ENCODE measurements at regions not wholly inside any gene's neighbourhood (a gene's known extent, or its start where the extent isn't known, plus 50 kb on each side); places are given as distances from the start of the nearest gene placed in this dataset.

DNA sequence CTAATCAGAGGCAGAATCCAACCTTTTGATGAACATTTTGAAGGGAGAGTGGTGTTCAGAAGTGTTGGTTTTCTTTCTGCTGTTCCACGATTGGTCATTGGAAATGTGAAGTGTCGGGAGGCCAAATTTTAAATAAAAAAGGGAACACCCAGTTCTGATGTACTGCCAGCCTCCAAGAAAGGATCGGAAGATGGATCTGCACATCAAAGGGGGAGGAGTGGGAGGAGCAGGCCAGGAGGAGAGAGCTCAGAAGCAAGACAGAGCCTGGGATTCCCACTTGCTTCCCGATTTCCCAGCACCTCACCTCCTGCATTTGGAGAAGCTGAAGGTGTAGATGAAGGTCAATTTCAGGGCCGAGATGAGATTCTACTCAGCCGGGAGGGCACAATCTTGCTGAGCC is 55.9 kb upstream of the NAA20 start (continued):
- no peak for TF ChIP-seq ZNF398 (tag by site-specific recombination; IDR thresholded peaks at IDR 0.05)
- TF ChIP-seq ZNF311 (tag by site-specific recombination; IDR thresholded peaks at IDR 0.05; ENCODE audit: borderline replicate concordance): no peak
- no peak for TF ChIP-seq ZNF585B (tag by site-specific recombination; IDR thresholded peaks at IDR 0.05)
- TF ChIP-seq, protein P1, sequence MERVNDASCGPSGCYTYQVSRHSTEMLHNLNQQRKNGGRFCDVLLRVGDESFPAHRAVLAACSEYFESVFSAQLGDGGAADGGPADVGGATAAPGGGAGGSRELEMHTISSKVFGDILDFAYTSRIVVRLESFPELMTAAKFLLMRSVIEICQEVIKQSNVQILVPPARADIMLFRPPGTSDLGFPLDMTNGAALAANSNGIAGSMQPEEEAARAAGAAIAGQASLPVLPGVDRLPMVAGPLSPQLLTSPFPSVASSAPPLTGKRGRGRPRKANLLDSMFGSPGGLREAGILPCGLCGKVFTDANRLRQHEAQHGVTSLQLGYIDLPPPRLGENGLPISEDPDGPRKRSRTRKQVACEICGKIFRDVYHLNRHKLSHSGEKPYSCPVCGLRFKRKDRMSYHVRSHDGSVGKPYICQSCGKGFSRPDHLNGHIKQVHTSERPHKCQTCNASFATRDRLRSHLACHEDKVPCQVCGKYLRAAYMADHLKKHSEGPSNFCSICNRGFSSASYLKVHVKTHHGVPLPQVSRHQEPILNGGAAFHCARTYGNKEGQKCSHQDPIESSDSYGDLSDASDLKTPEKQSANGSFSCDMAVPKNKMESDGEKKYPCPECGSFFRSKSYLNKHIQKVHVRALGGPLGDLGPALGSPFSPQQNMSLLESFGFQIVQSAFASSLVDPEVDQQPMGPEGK (tag by site-specific recombination; IDR thresholded peaks at IDR 0.05): no peak
- TF ChIP-seq ZNF514 (tag by site-specific recombination; IDR thresholded peaks at IDR 0.05): no peak
- TF ChIP-seq ZBTB17 (tag by site-specific recombination; IDR thresholded peaks at IDR 0.05): no peak
- no peak for TF ChIP-seq ZNF837 (tag by site-specific recombination; IDR thresholded peaks at IDR 0.05)
- TF ChIP-seq ZNF157 (tag by site-specific recombination; IDR thresholded peaks at IDR 0.05): no peak
- TF ChIP-seq ZNF776 (tag by site-specific recombination; IDR thresholded peaks at IDR 0.05; ENCODE audit: borderline replicate concordance): no peak

- no peaks in the 10 kb centered on the region for H3K9me3 ChIP-seq (ENCODE audit: control insufficient read depth, insufficient read depth, low read depth, low read length)
- no peak for TF ChIP-seq ZNF266 (tag by site-specific recombination; IDR thresholded peaks at IDR 0.05; ENCODE audit: low read depth)
- TF ChIP-seq ZNF624 (tag by site-specific recombination; IDR thresholded peaks at IDR 0.05): no peak
- no peak for TF ChIP-seq SETDB1 (IDR thresholded peaks at IDR 0.05; ENCODE audit: insufficient read length, low read length)
- no peak for TF ChIP-seq ZNF670 (tag by site-specific recombination; IDR thresholded peaks at IDR 0.05; ENCODE audit: low read depth)
- TF ChIP-seq ZBTB6 (tag by site-specific recombination; IDR thresholded peaks at IDR 0.05): no peak
- TF ChIP-seq, protein P2, sequence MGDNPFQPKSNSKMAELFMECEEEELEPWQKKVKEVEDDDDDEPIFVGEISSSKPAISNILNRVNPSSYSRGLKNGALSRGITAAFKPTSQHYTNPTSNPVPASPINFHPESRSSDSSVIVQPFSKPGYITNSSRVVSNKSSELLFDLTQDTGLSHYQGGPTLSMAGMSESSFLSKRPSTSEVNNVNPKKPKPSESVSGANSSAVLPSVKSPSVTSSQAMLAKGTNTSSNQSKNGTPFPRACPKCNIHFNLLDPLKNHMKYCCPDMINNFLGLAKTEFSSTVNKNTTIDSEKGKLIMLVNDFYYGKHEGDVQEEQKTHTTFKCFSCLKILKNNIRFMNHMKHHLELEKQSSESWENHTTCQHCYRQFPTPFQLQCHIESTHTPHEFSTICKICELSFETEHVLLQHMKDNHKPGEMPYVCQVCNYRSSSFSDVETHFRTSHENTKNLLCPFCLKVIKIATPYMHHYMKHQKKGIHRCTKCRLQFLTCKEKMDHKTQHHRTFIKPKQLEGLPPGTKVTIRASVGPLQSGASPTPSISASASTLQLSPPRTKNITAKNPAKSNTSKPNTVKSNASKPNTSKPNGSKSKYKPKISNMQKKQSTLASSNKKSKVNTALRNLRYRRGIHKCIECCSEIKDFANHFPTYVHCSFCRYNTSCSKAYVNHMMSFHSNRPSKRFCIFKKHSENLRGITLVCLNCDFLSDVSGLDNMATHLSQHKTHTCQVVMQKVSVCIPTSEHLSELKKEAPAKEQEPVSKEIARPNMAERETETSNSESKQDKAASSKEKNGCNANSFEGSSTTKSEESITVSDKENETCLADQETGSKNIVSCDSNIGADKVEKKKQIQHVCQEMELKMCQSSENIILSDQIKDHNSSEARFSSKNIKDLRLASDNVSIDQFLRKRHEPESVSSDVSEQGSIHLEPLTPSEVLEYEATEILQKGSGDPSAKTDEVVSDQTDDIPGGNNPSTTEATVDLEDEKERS (tag by site-specific recombination; IDR thresholded peaks at IDR 0.05): no peak
- TF ChIP-seq ZNF175 (tag by site-specific recombination; IDR thresholded peaks at IDR 0.05): no peak
- no peak for TF ChIP-seq ZNF19 (tag by site-specific recombination; IDR thresholded peaks at IDR 0.05; ENCODE audit: low read depth)
- no peak for TF ChIP-seq GLIS1 (tag by site-specific recombination; IDR thresholded peaks at IDR 0.05)
- no peak for TF ChIP-seq ZNF704 (tag by site-specific recombination; IDR thresholded peaks at IDR 0.05)
- TF ChIP-seq, protein P1 (tag by site-specific recombination; IDR thresholded peaks at IDR 0.05): no peak
- no peak for TF ChIP-seq YY2 (tag by site-specific recombination; IDR thresholded peaks at IDR 0.05)
- no peak for TF ChIP-seq ZBTB21 (tag by site-specific recombination; IDR thresholded peaks at IDR 0.05)
- TF ChIP-seq, protein P3, sequence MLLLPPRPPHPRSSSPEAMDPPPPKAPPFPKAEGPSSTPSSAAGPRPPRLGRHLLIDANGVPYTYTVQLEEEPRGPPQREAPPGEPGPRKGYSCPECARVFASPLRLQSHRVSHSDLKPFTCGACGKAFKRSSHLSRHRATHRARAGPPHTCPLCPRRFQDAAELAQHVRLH (tag by site-specific recombination; IDR thresholded peaks at IDR 0.05): no peak
- TF ChIP-seq ZNF157 (tag by site-specific recombination; IDR thresholded peaks at IDR 0.05): no peak
- no peak overlapping the region for H3K4me3 ChIP-seq (ENCODE audit: low read depth, low read length)
- no peaks in the 10 kb centered on the region for H3K36me3 ChIP-seq (ENCODE audit: control insufficient read depth in 2 of 2, insufficient read depth in 1 of 2, low read length in 2 of 2)
- no peaks in the 10 kb centered on the region for H3K4me1 ChIP-seq (ENCODE audit: control insufficient read depth, insufficient read depth, low read length)
- POLR2A ChIA-PET: no interaction called here
- H3K27ac ChIP-seq (ENCODE audit: extremely low read depth, low read depth, low read length): no peak overlapping the region
- CTCF ChIA-PET: interaction anchor here (0.8 to 1.0 kb wide), 2 partner anchors 8 to 176 kb away, joined by 3 to 4 read pairs; no protein-coding TSS in a partner anchor
Observed at GRCh38 chr20:19962958-19963357, 54.2 kb upstream of the NAA20 start.

Data from HEK293 (cell line).